ENCODE measurements at regions not wholly inside any gene's neighbourhood (a gene's known extent, or its start where the extent isn't known, plus 50 kb on each side); places are given as distances from the start of the nearest gene placed in this dataset.
A peak's percentile ranks its signal among the peaks of the same experiment; 100 is the strongest.

DNA sequence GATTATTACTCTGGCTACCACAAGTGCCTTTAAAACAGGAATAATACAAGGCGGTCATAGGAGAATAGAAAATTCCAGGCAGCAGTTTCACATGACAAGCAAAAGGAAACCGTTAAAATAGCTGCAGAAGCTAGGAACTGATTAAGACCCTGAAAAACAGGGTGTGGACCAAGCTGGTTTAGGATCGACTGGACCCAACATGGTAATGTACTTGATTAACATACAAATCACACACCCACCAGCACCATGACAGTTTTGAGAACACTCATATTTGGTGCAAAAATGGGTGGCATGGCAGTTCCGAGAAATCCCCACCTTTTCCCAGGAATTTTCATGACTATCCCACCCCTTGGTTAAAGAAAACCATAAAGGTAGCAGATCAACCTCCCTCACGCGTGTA is 51.9 kb upstream of the TMEM163 start:
- no peak overlapping the region for H3K4me3 ChIP-seq

GRCh38 chr2:134771313-134771801 is 52.6 kb upstream of the TMEM163 start:
- TF ChIP-seq, protein P1, sequence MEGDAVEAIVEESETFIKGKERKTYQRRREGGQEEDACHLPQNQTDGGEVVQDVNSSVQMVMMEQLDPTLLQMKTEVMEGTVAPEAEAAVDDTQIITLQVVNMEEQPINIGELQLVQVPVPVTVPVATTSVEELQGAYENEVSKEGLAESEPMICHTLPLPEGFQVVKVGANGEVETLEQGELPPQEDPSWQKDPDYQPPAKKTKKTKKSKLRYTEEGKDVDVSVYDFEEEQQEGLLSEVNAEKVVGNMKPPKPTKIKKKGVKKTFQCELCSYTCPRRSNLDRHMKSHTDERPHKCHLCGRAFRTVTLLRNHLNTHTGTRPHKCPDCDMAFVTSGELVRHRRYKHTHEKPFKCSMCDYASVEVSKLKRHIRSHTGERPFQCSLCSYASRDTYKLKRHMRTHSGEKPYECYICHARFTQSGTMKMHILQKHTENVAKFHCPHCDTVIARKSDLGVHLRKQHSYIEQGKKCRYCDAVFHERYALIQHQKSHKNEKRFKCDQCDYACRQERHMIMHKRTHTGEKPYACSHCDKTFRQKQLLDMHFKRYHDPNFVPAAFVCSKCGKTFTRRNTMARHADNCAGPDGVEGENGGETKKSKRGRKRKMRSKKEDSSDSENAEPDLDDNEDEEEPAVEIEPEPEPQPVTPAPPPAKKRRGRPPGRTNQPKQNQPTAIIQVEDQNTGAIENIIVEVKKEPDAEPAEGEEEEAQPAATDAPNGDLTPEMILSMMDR (IDR thresholded peaks at IDR 0.05), result no peak
- no peaks in the 10 kb centered on the region for H3K9me3 ChIP-seq
- ATAC-seq, result no peak
- H3K36me3 ChIP-seq (ENCODE audit: low read depth), result no peaks in the 10 kb centered on the region
- DNase-seq, result no peak
- H3K4me1 ChIP-seq (ENCODE audit: low read depth), result no peaks in the 10 kb centered on the region
- no peak overlapping the region for H3K4me3 ChIP-seq
- intact Hi-C loops (cut with DNase I, micrococcal nuclease), result no loop called here

More for the DNA sequence above, 51.9 kb upstream of the TMEM163 start:
- no peaks in the 10 kb centered on the region for H3K4me1 ChIP-seq (ENCODE audit: low read depth)
- TF ChIP-seq, protein P1 (IDR thresholded peaks at IDR 0.05), result no peak
- ATAC-seq, result no peak
- no peaks in the 10 kb centered on the region for H3K9me3 ChIP-seq
- intact Hi-C loops (cut with DNase I, micrococcal nuclease), result no loop called here
- DNase-seq, result no peak
- H3K36me3 ChIP-seq (ENCODE audit: low read depth), result no peaks in the 10 kb centered on the region

DNA sequence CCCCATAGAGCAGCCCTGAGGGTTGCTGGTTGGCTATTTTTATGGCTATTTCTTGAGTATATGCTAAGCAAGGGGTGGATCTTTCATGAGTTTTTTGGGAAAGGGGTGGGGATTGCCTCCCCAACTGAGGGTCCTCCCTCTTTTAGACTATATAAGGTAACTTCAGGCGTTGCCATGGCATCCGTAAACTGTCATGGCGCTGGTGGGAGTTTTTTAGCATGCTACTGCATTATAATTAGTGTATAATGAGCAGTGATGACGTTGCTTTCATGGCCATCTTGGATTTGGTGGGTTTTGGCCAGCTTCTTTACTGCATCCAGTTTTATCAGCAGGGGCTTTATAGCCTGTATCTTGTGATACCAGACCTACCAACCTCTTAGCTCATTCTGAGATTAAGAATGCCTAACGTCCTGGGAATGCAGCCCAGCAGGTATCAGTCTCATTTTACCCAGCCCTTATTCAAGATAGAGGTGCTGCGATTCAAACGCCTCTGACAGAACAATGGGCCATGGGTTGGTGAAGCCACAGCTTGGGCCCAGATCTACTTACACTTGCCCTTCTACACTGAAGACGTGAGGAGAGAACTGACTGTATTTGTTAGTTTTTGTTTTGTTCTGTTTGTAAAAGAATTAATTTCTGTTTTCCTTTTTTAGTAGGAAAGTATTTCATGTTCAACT is 53.8 kb upstream of the TMEM163 start:
- TF ChIP-seq, protein P1 (IDR thresholded peaks at IDR 0.05), result no peak
- intact Hi-C loops (cut with DNase I, micrococcal nuclease), result no loop called here
- DNase-seq, result no peak

GRCh38 chr2:134773335-134773734 is 54.5 kb upstream of the TMEM163 start:
- H3K4me3 ChIP-seq, result no peak overlapping the region
- DNase-seq, result no peak
- ATAC-seq, result peak; percentile 13
- no peaks in the 10 kb centered on the region for H3K36me3 ChIP-seq (ENCODE audit: low read depth)
- TF ChIP-seq, protein P1 (IDR thresholded peaks at IDR 0.05), result no peak
- no peaks in the 10 kb centered on the region for H3K9me3 ChIP-seq
- intact Hi-C loops (cut with DNase I, micrococcal nuclease), result no loop called here
- H3K4me1 ChIP-seq (ENCODE audit: low read depth), result no peaks in the 10 kb centered on the region

More for the DNA sequence above, 53.8 kb upstream of the TMEM163 start:
- H3K4me3 ChIP-seq, result no peak overlapping the region
- H3K9me3 ChIP-seq, result no peaks in the 10 kb centered on the region
- no peaks in the 10 kb centered on the region for H3K36me3 ChIP-seq (ENCODE audit: low read depth)
- no peak for ATAC-seq
- H3K4me1 ChIP-seq (ENCODE audit: low read depth), result no peaks in the 10 kb centered on the region

DNA sequence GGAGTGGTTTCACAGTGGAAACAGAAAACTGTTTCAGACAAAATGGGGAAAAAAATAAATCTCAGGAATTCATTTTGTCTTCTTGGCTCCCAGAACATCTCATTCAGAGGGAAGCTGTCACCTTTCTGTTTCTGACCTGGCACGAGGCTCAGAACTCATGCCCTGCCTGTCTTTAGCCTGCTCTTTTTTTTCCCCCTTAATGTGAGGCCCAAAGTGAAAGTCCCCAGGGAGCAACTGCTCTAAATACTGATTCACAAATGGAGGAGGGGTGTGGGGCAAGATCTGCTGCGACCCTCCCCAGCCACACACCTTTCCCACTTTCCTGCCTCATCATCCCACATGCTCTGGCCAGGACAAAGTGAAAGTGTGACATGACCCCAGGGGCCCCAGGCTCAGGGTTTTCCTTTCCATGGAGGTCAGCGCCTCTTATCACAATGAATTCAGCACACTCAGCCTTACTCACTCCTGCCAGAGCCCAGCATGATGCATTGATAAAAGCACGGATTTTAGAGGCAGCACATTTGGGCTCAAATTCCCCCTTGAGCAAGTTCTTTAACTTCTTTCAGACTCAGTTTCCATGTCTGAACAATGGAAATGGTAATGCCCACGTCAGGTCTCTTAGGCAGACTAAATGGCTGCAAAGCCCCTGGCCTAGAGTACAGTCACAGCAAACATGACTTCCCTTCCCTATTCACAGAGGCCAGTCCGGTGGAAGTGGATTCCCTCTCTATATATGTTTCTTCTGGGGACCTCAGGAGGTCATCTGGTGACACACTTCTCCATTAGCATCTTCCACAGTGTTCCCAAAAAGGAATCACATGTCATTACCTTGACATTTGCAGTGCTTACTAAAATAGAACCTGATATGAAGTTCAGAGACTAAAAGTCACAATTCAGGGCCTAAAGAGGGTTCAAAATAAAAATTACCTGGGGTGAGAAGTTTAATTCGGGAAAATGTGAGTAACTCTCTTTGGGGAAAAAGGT is 55.3 kb upstream of the TMEM163 start:
- ATAC-seq (no peak), DNase-seq (no peak)
- Histone ChIP-seq H3K36me3 (ENCODE audit: low read depth) (no peaks in the 10 kb centered on the region), H3K4me3 (no peak overlapping the region), H3K4me1 (ENCODE audit: low read depth) (no peaks in the 10 kb centered on the region), H3K9me3 (no peaks in the 10 kb centered on the region)
- intact Hi-C loops (cut with DNase I, micrococcal nuclease), result no loop called here
- TF ChIP-seq, protein P1 (IDR thresholded peaks at IDR 0.05), result no peak

Measured in mucosa of descending colon (tissue), 3 donors.